HL-60 (cell line): ENCODE measurements at regions not wholly inside any gene's neighbourhood (a gene's known extent, or its start where the extent isn't known, plus 50 kb on each side); places are given as distances from the start of the nearest gene placed in this dataset.

Experiments
- CTCF ChIP-seq: IDR thresholded peaks from one replicate; pipeline ENCODE4 v1.5.1; 2011; ENCODE audit warnings: low read length, control low read depth, inconsistent platforms; ENCODE audit not compliant: insufficient read depth
- REST ChIP-seq: IDR thresholded peaks from 2 replicates; pipeline ENCODE4 v1.6.1; 2012; ENCODE audit warnings: low read depth; ENCODE audit not compliant: insufficient replicate concordance

- TF ChIP-seq CTCF (no peak), REST (no peak)
Observed at GRCh38 chr15:35834866-35835265, 288.9 kb upstream of the DPH6 start.
